ENCODE measurements at regions not wholly inside any gene's neighbourhood (a gene's known extent, or its start where the extent isn't known, plus 50 kb on each side); places are given as distances from the start of the nearest gene placed in this dataset.

DNA sequence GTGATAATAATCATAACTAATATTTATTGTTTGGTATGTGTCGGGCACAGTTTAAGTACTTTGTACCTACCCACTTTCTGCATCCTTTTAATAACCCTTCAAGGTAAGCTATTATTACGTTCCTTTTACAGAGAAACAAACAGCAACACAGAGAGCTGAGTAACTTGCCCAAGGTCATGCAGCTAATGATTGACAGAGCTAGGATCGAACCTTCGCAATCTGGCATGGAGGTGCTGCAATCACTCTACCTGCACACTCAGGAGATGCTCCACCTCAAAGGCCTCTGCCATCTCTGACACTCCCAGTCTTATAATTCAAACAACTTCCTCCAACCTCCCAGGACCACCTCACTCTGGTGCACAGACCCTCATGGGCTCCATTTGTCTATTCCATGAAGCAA lies 137.2 kb downstream of the DMRTA2 start:
- H3K36me3 ChIP-seq (ENCODE audit: control insufficient read depth in 2 of 2, extremely low read depth in 1 of 2, insufficient read depth in 2 of 2, low read length in 2 of 2), result no peaks in the 10 kb centered on the region
- H3K27ac ChIP-seq (ENCODE audit: control insufficient read depth, insufficient read depth, low read length), result no peak overlapping the region
- TF ChIP-seq, protein P1, sequence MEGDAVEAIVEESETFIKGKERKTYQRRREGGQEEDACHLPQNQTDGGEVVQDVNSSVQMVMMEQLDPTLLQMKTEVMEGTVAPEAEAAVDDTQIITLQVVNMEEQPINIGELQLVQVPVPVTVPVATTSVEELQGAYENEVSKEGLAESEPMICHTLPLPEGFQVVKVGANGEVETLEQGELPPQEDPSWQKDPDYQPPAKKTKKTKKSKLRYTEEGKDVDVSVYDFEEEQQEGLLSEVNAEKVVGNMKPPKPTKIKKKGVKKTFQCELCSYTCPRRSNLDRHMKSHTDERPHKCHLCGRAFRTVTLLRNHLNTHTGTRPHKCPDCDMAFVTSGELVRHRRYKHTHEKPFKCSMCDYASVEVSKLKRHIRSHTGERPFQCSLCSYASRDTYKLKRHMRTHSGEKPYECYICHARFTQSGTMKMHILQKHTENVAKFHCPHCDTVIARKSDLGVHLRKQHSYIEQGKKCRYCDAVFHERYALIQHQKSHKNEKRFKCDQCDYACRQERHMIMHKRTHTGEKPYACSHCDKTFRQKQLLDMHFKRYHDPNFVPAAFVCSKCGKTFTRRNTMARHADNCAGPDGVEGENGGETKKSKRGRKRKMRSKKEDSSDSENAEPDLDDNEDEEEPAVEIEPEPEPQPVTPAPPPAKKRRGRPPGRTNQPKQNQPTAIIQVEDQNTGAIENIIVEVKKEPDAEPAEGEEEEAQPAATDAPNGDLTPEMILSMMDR (optimal IDR thresholded peaks at IDR 0.05 in 1 of 3, IDR thresholded peaks at IDR 0.05 in 1 of 3, conservative IDR thresholded peaks at IDR 0.05 in 1 of 3; ENCODE audit: extremely low read depth in 1 of 3, insufficient read depth in 2 of 3, low read length in 3 of 3), result no peak
- TF ChIP-seq EZH2 (IDR thresholded peaks at IDR 0.05; ENCODE audit: low read length), result no peak
- H3K9me1 ChIP-seq (ENCODE audit: control insufficient read depth, extremely low read depth, insufficient read depth, low read length), result no peaks in the 10 kb centered on the region
- dilution Hi-C loops (cut with MboI; ENCODE audit: extremely low pct_ligation_motif_present, low sequenced_read_pairs), result no loop called here
- H3K9ac ChIP-seq (ENCODE audit: control insufficient read depth, extremely low read depth, insufficient read depth, low read length), result no peak overlapping the region
- H3K79me2 ChIP-seq (ENCODE audit: control insufficient read depth, insufficient read depth, low read length), result no peaks in the 10 kb centered on the region
- FAIRE-seq, result no peak
- no peak overlapping the region for H3K4me2 ChIP-seq (ENCODE audit: control insufficient read depth, extremely low read depth, insufficient read depth, low read depth, low read length)
- no peaks in the 10 kb centered on the region for H3K27me3 ChIP-seq (ENCODE audit: control insufficient read depth, extremely low read depth, insufficient read depth, low read length)
- no peak overlapping the region for H2AFZ ChIP-seq (ENCODE audit: control insufficient read depth, low read length)
- H3K4me1 ChIP-seq (ENCODE audit: control insufficient read depth, extremely low read depth, insufficient read depth, low read length), result no peaks in the 10 kb centered on the region
- H3K4me3 ChIP-seq (ENCODE audit: control insufficient read depth in 2 of 3, extremely low read depth in 1 of 3, insufficient read depth in 2 of 3, low read depth in 1 of 3, low read length in 3 of 3), result no peak overlapping the region
- H3K9me3 ChIP-seq (ENCODE audit: control insufficient read depth, low read depth, low read length), result no peaks in the 10 kb centered on the region
- no peaks in the 10 kb centered on the region for H4K20me1 ChIP-seq (ENCODE audit: control insufficient read depth, extremely low read depth, insufficient read depth, low read length)
- no peak for DNase-seq (ENCODE audit: low read depth, low spot score)

DNA sequence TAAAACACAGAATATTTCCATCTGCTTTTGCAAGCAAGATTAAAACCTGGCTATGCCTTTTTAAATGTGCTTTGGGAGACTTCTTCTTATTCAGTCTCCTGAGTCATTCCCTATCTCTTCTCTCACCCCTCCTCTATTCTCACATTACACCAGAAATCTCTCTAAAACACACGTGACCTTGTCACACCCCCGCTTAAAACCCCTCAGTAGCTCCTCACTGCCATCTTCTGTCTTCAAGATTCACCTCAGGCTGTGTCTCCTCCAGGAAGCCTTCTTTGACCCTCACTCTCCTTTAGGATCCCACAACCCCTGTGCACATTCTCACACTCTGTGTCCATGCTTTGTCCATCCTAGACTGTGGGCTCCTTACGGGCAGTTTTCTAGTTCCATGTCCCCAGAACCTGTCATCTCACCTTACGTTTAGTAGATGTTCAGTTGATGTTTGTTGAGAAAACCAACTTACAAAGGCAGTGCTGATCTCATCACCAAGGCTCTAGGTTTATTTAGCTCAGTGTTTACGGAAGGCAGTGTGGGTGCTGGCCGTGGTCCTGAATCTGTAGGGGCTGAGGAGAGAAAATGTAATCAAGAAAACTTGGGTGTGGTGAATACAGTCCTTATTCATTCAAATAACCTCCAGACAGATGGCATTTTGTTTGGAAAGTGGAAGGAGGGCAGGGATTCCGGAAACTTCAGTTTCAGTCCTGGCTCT lies 143.5 kb downstream of the DMRTA2 start:
- no peaks in the 10 kb centered on the region for H3K4me1 ChIP-seq (ENCODE audit: control insufficient read depth, extremely low read depth, insufficient read depth, low read length)
- H3K27me3 ChIP-seq (ENCODE audit: control insufficient read depth, extremely low read depth, insufficient read depth, low read length), result no peaks in the 10 kb centered on the region
- no peak overlapping the region for H3K4me2 ChIP-seq (ENCODE audit: control insufficient read depth, extremely low read depth, insufficient read depth, low read depth, low read length)
- H3K9ac ChIP-seq (ENCODE audit: control insufficient read depth, extremely low read depth, insufficient read depth, low read length), result no peak overlapping the region
- TF ChIP-seq, protein P1 (optimal IDR thresholded peaks at IDR 0.05 in 1 of 3, IDR thresholded peaks at IDR 0.05 in 1 of 3, conservative IDR thresholded peaks at IDR 0.05 in 1 of 3; ENCODE audit: extremely low read depth in 1 of 3, insufficient read depth in 2 of 3, low read length in 3 of 3), result no peak
- no peak for TF ChIP-seq EZH2 (IDR thresholded peaks at IDR 0.05; ENCODE audit: low read length)
- FAIRE-seq, result no peak
- no peaks in the 10 kb centered on the region for H3K79me2 ChIP-seq (ENCODE audit: control insufficient read depth, insufficient read depth, low read length)
- H3K4me3 ChIP-seq (ENCODE audit: control insufficient read depth in 2 of 3, extremely low read depth in 1 of 3, insufficient read depth in 2 of 3, low read depth in 1 of 3, low read length in 3 of 3), result no peak overlapping the region
- H3K36me3 ChIP-seq (ENCODE audit: control insufficient read depth in 2 of 2, extremely low read depth in 1 of 2, insufficient read depth in 2 of 2, low read length in 2 of 2), result no peaks in the 10 kb centered on the region
- H3K27ac ChIP-seq (ENCODE audit: control insufficient read depth, insufficient read depth, low read length), result no peak overlapping the region
- H4K20me1 ChIP-seq (ENCODE audit: control insufficient read depth, extremely low read depth, insufficient read depth, low read length), result no peaks in the 10 kb centered on the region
- no peak overlapping the region for H2AFZ ChIP-seq (ENCODE audit: control insufficient read depth, low read length)
- no peaks in the 10 kb centered on the region for H3K9me3 ChIP-seq (ENCODE audit: control insufficient read depth, low read depth, low read length)
- dilution Hi-C loops (cut with MboI; ENCODE audit: extremely low pct_ligation_motif_present, low sequenced_read_pairs), result no loop called here
- H3K9me1 ChIP-seq (ENCODE audit: control insufficient read depth, extremely low read depth, insufficient read depth, low read length), result no peaks in the 10 kb centered on the region
- no peak for DNase-seq (ENCODE audit: low read depth, low spot score)

Data from keratinocyte (primary cell).